ENCODE measurements at regions not wholly inside any gene's neighbourhood (a gene's known extent, or its start where the extent isn't known, plus 50 kb on each side); places are given as distances from the start of the nearest gene placed in this dataset.

- no peak for DNase-seq
Observed at GRCh38 chr3:74501007-74501406, 113.5 kb downstream of the CNTN3 start.

DNA sequence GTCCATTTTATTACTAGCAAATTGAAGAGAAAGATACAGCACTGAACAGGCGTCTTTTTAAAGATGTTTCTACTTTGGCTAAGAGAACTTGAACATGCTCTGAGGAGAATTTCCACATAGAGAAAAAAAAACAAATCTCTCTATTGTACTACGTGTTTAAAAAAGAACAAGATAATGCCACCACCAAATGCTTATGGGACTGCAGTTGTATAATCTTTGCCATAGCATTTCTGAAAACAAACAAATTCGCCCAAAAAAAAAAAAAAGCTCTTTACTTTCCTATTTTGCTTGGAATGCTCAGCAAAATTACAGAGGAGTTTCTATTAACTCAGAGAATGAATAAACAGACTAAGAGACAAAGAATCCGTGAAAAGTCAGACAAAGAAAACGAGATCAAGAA, 114.2 kb downstream of the CNTN3 start:
- no peak for DNase-seq

- DNase-seq: no peak
Observed at GRCh38 chr3:74491874-74492273, 122.6 kb downstream of the CNTN3 start.

GRCh38 chr3:74489050-74489792, 125.2 kb downstream of the CNTN3 start:
- no peak for DNase-seq

GRCh38 chr3:74479915-74480314, 134.5 kb downstream of the CNTN3 start:
- DNase-seq: no peak

DNA sequence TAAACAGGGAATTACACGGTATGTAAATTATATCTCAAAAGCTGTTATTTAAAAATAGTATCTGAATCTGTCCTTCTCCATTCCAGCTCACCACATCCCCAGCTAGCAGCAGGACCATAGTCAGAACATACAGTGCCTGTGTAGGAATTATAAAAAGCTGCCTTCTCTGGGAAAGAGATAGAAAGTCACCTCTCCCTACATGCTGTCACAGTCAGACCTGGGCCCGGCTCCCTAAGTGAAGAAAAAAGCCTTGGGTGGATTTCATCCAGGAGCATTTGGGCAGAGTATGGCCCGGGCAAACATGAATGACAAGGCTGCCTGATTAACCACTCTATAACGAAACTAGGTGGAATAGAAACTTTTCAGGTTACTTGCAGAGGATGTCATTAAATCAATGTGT, 144.1 kb downstream of the CNTN3 start:
- no peak for DNase-seq

GRCh38 chr3:74469713-74470112, 144.7 kb downstream of the CNTN3 start:
- DNase-seq: no peak

DNA sequence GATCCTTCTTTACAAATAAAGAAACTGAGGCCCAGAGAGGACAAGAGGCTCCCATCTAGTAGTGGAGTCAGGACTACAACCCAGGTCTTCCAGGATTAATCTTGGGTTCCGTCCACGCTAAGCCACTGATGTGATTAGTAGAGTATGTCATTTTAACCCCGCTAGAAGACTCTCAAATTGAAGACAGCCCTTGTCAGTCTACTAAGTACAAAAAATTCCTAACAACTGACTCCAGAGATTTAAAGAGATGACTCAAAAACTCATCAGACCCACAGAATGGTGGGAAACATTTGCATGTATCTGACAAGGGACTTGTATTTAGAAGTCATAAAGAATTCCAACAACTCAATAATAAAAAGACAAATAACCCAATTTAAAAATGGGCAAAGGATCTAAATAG, 145.3 kb downstream of the CNTN3 start:
- DNase-seq: no peak

- DNase-seq: no peak
Observed at GRCh38 chr3:74465715-74466410, 148.6 kb downstream of the CNTN3 start.

DNA sequence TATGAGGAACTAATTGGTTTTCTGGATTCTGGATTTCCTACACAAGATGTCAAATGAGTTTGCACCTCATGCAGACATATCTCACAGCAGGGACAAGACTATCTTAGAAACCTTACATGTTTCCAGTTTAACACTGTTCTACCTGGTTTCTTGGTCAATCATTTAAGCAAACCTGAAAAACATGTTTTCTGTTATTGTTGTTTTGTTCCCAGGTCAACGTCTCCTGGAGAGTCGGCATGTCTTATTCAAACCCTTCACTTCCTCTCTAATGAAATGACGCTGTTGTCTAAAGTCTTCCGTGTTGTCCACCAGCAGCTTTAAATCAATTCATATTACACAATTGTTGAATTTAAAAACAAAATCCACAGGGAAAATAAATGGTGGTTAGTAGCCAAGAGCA, 150.9 kb downstream of the CNTN3 start:
- no peak for DNase-seq

DNA sequence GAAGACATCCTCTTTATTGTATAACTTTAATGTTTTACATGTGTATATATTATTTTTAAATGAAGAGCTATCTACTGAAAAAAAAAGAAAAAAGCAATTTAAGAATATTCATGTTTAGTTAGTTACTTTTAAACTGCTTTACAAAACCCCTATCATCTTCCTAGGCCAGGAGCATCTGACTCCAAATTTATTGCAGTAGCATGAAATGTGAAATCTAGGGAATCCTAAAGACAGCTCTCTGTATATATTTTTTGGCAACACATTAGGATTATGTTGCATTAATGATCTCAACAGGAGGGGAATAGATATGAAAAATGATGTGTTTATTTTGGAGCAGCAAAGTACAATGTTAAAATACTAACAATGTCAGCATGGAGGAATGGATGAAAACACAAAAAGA, 158.3 kb downstream of the CNTN3 start:
- no peak for DNase-seq

- no peak for DNase-seq
Observed at GRCh38 chr3:74447221-74447620, 167.2 kb downstream of the CNTN3 start.

GRCh38 chr3:74445541-74445940, 168.9 kb downstream of the CNTN3 start:
- no peak for DNase-seq

DNA sequence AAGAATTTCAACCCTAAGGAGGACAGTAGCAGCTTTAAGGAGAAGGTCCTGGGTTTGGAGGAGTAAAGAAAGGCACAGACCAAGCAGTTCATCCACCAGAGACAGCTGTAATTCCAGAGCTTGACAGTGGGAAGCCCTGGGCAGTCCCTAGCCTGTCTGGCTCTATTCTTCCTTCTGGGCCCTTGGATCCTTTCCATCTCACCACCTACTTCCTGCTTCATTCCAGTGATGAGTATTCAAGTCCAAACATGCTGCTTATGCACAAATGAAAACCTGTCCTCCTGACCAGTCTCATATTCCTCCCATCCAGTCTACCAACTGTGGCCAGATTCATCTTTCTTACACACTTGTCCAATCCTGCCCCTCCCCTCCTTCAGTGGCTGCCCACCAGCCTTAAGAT, 171.4 kb downstream of the CNTN3 start:
- no peak for DNase-seq

GRCh38 chr3:74442683-74443082, 171.8 kb downstream of the CNTN3 start:
- DNase-seq: no peak

DNA sequence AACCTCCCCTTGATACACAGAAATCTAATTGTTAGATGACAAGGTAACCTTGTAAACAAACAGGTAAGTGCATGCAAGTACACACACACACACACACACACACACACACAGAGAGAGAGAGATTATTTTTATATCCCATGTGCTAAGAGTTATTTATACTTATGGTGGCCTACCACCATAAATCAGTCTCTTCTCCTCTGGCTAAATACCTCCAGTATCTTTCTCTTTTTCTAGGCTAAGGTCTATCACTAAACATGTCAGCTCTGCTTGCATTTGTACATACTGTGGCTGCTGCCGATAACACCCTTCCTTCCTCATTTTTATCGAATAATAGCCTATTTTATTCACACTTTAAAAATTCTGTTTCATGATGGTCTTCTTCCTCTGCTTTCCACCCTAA, 172.4 kb downstream of the CNTN3 start:
- no peak for DNase-seq

DNA sequence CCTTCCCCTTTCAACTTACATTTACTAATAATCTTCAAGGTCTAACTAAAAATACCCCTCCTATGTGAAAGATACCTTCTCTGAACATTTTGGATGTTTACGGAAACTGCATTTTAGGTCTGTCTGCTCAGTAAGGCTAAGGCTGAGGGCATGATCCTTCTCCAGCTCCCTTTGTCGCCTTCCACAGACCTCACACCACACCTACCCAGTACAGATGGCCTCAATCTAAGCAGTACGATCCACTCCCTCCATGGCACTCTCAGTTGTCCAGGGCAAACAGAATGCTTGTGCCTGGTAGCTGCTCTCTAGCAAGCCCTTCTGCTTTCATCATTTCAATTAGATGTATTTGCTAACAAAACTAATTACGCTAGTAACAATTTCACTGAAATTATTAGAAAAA, 178.3 kb downstream of the CNTN3 start:
- DNase-seq: no peak

DNA sequence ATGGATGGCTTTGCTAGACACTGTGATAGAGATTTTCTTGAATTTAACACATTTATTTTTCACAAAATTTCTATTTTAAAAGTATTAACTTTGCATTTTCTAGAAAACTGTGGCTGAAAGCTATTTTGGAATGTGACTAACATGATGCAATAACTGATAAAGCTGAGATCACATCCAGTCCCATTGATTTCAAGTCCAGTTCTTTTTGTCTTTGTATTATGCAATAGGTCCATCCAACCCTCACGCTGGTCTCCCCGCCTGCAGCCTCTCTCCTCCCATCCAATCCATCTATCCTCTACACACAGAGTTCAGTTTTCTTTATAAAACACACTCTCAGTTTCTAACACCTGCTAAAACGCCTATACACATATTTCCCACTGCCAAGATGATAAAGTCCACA, 178.8 kb downstream of the CNTN3 start:
- DNase-seq: no peak

DNA sequence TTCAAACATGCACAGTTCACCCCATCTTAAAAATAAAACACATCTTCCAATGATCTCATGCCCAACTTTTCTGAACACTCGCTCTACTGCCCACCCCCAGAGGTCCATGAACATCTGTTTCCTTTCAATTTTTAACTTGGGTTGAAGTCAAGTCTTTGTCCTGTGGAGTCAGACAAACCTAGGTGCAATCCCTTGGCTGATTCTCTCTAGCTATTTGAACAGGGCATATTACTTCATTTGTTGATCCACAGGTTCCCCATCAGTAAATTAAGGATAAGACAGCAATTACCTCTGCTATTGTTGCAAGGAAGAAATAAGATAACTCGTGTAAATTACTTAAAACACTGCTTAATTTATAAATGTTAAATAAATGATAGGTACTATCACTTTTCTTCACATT, 180.1 kb downstream of the CNTN3 start:
- no peak for DNase-seq

DNA sequence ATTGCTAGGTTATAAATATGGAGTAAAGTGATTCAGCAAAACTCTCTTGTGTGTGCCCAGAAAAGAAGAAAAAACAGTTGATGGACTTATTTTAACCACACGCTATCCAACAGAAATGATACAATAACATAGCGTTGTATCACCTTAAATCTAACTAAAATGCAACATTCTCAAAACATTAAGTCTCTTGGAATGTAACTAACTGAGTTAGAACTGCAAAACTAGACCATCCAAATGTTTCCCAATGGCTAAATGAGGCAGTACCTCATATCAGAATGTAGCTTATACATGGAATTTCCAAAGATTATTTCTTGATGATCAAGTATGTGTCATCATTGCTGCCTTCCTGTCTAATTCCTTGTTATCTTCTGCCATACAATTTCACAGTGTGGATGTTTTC, 187.9 kb downstream of the CNTN3 start:
- no peak for DNase-seq

GRCh38 chr3:74423867-74424266, 190.6 kb downstream of the CNTN3 start:
- DNase-seq: no peak

DNA sequence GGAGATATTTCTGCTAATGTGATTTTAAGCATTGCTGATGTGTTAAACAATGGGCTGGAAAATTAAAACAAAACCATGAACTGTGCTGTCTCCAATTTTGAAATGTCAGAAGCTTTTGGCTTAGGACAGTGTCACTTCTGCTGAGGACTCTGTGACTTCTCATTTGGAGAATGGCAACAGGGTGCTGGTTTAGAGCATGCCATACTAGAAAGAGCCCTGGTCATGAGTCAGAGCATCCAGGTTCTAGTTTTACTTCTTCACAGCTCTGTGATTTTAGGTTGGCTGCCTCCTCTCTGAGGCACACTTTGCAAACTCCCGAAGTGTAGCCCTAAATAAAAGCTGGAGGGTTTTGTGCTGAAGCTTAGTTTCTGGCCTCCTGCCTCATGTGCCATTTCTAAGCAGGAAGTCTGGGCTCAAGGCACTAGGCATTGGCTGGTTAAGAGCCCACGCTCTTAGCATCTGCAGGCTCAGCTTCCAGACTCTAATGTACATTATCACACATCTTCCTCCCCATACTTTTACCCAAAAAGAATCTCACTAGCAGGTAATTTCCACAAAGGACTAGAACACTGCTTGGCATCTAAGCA, 193.8 kb downstream of the CNTN3 start:
- DNase-seq: no peak

GRCh38 chr3:74415731-74416130, 198.7 kb downstream of the CNTN3 start:
- no peak for DNase-seq

GRCh38 chr3:74413547-74414241, 200.8 kb downstream of the CNTN3 start:
- DNase-seq: no peak

Measured in NCI-H1105 treated with DMSO at 0.1 percent for 48 hours (cell line).